Left forelimb (tissue), 1 donor: ENCODE measurements at regions not wholly inside any gene's neighbourhood (a gene's known extent, or its start where the extent isn't known, plus 50 kb on each side); places are given as distances from the start of the nearest gene placed in this dataset.
"Not testable (repeated sequence)": the region's sequence is repeated elsewhere in the genome, so short reads cannot be mapped to it uniquely, and the experiment has no call there.

Experiments used
- DNase-seq: peaks from one replicate; pipeline ENCODE4 v3.0.0-alpha.2; 2018; ENCODE audit warnings: low spot score

DNA sequence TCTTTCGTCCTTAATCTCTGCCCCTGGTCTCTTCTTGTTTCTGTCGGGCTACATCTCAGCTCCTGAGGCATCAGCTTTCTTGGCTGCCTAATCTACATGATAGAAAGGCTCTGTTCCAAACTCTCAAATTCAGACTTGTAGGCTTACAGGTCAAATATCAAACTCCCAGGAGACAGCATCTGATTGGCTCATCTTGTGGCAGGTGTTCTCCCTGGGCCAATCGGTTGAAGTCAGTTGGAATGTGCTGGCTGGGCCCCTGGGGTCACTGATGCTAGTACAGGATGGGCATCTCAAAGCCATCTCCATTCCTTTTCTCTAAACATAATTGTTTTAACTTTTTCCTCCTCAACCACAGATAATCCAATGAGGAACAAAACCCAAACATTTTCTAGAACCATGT is 198.7 kb downstream of the CNTN3 start:
- no peak for DNase-seq

DNA sequence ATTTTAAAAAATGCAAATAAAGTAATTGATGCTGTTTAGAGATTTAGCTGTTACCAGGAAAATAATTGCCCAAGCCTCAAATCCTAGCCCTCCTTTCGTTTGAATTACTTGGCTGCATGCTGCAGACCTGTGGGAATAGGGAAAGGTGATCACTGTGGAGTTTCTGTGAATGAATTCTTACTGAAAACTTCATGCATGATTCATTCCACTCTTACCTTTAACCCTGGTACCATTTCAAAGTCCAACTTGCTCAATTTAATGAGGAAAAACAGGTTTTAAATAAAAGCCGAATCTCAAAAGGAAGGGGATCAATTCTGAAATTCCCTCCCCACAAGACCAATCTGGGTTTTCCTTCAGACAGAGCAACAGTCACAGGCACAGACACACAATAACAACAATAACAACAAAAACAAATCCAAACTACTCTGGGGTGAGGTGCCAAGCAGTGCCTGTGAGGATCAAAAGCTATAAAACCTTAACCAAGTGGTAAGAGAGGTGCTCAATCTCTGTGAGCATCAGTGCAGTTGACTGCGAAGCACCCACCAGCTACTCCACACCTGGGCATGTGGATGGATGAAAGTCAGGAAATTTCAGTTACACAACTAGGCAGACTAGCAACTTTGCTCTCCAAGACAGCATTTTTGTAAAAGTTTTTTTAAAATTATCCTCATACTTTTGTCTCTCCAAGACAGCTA is 200.8 kb downstream of the CNTN3 start:
- DNase-seq = no peak

DNA sequence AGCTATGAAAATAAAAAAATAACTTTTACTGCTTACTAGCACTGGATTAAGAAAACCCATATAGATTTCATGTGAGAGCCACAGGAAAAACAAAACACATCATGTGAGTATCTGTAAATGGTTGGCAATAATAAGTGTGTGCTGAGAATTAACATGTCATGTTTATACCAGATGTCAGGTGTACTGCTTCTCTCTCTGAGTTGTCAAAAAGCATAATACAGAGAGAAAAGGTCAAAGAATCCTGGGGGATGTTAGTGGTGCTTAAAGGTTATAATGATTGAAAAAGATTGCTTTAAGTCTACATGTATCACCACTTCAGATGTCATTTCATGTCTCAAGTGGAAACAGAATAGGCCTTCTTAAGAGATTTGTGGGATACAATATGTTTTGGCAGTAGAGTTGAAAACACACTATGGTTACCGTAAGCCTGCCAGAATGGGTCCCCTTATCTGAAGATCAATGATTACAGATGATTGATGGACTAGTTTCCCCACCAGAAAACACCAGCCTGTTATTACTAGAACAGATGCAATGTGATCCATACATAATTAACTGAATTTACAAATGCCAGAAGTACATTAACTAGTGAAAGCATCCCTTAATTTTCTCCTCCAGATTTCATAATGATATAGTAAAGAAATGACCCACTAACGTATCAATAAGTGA is 204.1 kb downstream of the CNTN3 start:
- no peak for DNase-seq

DNA sequence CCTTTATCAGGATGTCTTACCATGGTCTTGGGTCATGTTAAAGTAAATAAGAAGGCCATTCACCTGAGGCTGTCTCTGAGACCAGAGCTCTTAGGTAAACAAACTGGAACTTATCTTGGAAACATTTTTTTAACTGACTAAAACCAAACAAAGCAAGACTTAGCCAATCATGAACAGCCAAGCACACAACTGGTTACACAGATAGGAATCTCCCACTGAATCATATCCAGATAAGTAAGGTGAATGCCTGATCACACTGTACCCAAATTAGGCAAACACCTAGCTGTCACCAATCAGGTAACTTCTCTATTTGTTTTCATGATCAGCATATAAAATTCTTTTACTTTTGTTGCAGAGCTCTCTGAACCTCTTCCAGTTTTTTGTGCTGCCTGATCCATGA is 205.4 kb downstream of the CNTN3 start:
- no peak for DNase-seq

DNA sequence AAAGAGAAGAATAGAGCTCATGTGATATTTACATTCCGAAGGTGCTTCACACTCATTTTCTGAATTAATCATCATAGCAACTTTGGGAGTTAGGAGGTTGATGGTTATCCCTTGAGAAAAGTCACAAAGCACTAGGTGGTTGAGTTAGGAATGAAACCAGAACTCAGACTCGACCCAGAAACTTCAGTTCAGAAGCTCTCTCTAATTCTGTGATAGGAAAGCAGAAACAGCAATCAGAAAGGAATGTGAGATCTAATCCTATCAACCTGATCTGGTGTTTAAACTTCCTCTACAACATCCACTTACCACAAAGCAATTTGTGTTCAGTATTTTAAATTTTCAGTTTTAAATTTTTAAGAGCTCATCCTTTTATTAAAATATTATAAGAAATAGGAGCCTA is 211.2 kb downstream of the CNTN3 start:
- DNase-seq = no peak

DNA sequence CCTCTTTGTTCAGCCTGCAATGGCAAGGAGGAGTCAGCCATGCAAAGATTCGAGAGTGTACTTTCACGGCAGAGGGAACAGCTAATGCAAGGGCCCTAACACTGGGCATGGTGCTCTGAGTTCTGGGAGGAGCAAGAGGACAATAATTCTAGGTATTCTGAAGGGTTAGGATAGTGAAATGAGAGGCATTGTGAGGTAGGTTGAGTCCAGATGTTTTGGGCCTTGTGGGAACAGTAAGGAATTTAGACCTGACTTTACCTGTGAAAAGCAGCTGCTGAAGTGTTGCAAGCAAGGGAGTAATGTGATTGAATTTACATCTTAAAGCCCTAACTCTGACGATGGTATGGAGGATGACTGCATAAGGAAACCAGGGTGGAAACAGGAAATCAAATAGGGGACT is 211.6 kb downstream of the CNTN3 start:
- no peak for DNase-seq

DNA sequence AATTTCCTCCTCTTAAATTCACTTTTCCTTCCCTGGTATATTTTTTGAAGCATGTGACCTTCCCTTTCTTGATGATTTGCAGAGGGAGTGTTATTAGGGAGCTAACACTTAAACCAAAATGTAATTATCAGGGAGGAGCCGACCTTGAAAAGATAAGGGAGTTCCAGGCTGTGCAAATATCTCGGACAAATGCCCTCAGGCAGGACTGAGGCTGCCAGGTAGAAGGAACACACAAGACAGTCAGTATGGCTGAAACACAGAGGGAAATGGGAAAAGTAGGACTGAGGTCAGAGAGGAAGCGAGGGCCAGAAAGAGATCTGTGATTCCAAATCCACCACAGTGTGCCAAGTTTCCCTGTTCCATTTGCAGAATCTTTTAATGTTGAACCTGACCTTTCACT is 221.0 kb downstream of the CNTN3 start:
- no peak for DNase-seq

DNA sequence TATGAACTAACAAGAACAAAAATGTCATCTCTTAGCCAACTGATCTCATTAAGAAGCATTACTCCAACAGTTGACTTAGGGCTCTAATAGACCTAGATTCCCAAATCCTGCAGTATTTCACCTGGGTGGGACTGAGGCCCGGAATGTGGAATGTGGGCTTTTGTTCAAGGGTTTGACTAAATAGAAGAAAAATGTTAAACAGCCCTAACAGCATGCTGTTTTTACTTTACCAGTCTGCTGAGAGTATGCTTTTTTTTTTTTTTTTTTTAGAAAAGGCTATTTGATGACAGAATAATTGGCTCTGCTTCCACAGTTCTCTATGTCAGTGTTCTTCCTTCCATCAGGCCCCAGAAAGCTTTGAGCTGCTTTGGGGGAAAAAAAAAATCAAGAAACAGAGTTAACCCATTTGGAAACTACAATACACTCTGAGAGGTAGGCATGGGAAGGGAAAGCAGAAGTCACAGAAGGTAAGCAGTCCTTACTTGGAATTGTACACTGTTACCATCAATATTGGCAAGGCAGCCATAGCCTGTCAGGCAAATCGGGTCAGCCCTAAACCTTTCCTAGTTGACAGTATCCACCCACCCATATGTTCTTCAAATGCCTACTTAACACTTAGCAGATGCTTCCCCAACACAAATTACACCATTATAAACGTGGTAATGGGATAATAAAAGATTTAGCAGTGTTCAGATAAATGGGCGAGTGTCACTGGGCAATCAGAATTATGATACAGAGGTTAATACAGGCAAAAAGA is 224.2 kb downstream of the CNTN3 start:
- DNase-seq = no peak

DNA sequence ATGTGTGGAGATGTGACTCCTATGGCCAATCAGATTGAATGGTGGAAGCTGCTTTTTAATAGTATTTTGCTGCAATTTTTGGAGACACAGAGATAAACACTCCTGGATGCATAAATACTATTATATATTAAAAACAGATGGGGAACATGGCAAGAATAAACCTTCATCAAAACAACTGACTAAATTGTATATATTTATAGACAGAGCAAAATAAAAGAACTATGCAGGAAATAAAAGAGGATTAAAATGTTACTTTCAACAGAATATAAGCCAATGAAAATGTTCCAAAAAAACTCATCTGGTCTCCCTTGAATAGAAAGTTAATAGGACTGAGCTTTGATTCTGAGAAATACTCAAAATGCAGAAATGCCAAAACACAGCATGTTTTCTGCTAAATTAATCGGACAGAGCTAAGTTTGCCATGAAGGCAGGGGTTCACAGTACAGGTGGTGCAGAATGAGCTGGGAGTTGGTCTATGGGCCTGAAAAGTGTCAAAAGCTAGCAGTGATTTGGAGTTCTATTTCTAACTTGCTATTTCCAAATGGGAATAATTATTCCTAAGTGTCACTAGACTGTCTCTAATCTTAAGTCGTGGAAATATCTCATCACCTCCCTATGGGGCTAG is 227.2 kb downstream of the CNTN3 start:
- DNase-seq = no peak

DNA sequence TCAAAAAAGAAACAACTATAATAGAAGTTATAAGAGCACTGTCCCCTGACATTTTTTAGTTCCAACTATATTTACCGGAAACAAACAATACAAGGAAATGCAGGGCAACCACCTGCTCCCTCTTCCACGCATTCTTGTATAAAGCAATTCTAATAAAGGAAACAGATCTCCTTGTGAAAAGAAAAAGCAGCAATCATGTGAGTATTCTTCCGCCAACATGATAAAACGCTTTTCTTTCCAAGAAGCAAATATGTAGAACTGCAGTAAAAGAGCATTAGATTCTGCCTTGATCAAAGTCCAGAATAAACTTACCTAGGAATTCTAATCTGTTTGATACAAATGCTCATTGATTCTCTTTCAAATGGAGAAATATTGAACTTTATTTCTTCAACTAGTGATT is 230.3 kb downstream of the CNTN3 start:
- no peak for DNase-seq

DNA sequence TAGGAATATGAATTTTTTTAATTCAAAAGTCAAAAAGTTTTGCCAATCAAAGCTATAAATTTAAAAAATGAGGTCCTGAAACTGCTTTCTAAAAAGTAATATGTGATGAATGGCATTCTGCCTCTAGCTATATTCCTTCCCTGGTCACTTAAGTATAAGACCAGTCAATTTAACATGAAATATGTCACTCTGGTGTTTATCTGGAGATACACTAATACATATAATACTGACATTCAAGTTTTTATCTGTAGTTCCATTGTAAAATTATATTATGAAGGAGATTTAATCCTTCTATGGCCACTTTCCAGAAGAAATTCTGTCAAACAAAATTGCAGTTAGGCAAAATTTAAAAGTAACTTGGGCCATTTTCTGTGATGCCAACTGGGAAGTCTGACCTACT is 236.8 kb downstream of the CNTN3 start:
- DNase-seq = no peak

DNA sequence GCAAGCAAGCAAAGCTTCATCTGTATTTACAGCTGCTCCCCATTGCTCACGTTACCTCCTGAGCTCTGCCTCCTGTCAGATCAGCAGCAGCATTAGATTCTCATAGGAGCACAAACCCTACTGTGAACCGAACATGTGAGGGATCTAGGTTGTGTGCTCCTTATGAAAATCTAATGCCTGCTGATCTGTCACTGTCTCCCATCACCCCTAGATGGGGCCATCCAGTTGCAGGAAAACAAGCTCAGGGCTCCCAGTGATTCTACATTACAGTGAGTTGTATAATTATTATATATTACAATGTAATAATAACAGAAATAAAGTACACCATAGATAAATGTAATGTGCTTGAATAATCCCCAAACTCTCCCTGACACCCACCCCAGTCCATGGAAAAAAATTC is 238.1 kb downstream of the CNTN3 start:
- not testable (repeated sequence) for DNase-seq

DNA sequence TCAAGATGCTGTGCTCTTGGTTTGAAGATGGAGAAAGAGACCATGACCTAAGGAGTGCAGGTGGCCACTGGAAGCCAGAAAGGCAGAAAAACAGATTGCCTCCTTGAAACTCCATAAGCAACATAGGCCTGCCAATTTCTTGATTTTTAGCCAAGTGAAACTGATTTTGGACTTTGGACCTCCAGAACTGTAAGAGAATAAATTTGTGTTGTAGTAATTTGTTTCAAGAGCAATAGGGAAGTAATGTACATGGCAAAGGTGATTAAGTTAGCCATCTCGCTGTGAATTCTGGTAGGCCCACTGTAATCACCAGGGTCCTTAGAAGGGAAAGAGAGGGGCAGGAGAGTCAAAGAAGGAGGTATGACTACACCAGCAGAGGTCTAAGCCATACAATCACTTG is 238.8 kb downstream of the CNTN3 start:
- no peak for DNase-seq

DNA sequence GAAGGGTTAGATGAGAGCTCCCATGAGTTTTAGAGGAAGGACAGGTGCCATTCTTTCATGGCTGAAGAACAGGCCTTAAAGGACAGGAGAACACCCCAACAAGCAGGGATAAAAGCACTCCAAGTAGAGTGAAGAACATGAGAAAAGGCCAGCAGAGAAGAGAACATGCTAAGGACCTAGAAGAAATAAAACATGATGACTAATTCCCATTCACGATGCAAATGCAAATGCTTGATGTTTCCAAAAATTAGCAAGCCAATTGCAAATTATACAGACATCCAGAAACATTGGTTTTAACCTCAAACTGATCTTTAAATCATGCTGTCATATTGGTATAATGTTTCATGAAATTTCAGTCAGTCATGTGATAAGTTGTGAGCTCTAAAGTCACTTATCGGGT is 241.7 kb downstream of the CNTN3 start:
- DNase-seq = no peak

DNA sequence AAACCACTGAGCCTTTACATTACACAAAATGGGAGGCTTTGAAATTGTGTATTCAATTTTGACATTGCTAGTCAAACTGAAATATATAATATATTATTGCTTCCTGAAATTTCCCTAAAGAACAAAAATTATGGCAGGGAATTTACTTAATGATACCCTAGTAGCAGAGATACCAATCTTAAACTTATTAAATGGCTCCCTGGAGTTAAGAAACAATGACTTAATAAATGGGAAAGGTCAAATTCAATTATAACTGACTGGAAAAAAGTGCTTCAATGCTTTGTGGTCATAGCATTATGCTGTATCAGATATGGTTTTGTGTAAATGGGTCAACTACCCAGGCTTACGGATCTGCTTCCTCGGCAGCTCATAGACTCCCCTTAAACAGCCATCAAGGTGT is 244.1 kb downstream of the CNTN3 start:
- DNase-seq = no peak

DNA sequence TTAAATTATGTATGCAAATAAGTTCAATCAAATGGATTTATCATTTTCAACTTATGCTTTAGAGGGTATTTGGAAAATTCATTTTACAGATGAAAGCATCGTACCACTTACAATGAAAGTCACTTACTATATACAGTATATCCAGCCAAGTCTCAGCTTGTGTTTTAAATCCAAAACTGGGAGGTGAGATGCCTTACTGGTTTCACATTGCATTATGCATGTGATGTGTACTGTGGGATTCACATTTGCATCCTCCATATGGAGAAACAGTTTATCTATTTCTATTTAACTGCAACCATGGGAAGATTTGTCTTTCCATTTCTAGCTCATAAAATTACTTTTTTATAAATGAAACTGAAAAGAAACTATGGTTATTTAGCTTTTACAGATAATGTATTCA is 248.1 kb downstream of the CNTN3 start:
- no peak for DNase-seq

DNA sequence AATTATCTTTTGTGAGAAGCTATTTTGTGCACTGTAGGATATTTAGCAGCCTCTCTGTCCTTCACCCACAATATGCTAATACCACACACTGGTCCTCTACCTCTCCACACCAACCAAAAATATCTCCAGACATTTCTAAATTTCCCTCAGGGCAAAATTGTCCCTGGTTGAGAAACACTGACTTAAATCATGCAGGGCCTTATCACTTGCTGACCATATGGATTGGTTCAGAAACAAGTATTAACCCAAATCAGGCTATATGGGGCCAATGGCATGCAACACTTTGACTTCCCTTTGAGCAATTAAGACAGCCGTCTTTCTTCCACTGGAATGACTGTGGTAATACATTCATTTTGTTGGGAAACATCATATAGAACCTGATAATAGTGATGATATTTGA is 251.1 kb downstream of the CNTN3 start:
- DNase-seq = no peak

DNA sequence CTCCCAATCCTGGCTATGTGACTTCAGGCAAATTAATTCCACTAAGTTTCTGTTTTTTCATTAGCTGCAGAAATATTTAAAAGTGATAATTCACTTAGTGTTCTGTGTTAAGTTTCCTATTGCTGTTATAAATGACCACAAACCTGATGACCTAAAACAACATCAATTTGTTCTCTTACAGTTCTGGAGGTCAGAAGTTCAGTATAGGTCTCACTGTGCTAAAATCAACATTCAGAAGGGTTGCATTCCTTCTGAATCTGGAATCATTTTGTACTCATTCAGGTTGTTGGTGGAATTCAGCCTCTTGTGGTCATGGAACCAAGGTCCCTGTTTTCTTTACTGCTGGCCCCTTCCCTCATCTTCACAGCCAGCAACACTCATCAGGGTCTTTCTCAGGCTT is 254.1 kb downstream of the CNTN3 start:
- DNase-seq = no peak

DNA sequence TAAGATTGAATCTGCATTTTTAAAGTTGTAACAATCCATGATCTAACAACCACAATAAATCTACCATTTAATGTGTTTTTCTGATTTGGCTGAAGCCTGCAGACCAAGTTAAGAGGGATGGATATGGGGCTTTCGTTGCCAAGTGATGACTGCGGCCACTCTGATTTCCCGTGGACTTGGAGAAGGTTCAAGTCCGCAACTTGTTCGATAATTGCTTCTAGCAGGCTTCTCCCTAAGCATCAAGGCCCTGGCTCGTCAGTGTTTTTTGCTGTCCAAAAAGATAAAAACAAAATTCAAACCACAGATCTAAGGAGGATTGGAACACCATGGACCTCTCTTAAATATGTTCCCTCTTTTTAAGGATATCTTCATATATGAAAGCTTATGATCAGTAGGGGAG is 256.6 kb downstream of the CNTN3 start:
- no peak for DNase-seq

DNA sequence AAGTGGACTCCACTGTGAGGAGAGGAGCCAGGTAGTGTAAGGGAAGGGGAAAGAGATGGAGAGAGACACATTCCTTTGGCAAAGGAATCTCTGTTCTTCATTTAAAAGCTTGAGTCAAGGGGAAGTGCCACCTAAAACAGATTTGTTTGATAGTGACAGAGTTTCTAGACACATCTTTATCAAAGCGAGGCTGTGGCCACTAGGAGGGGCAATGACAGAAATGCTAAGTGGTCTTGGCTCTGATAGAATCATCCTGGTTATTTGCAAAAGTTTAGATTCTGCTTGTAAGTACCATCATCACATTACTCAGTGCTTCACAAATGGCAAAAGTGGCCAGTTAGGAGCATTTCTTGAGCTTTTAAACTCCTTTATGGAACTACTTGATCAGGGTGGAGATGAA is 261.4 kb downstream of the CNTN3 start:
- no peak for DNase-seq

DNA sequence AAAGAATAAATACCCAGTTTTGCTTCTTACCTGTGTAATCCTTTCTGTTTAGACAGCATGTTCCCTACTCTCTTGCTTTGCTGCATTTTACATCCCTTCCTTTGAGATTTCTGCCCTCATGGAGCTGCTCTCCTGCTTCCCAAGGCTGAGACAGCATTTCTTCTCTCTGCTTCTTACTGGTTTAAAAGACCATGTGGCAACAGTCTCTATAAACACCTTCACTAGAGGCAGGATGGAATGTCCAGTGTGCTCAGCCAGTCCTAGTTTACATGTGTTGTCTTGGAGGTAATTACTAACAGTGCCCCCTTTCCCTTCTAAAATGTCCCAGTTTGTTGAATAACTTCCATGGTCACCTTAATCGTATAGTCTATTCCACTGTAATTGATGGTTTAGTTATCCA is 262.3 kb downstream of the CNTN3 start:
- no peak for DNase-seq

DNA sequence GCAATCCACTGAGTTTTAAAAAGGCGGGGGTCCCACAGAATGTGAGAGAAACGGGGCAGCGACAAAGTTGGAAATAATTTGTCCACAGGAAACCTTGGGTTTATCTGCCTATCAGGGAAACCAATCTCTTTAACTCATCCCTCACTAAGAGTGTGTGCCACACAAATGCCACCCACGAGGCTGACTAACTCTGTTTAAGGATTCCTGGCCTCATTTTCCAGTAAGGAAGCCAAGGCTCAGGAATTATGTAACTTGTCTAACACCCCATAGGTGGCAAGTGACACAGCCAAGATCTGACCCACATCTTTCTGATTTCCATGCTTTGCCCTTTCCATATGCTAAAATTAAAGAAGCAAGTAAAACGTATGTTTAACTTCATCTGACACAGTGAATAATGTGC is 263.2 kb downstream of the CNTN3 start:
- no peak for DNase-seq

DNA sequence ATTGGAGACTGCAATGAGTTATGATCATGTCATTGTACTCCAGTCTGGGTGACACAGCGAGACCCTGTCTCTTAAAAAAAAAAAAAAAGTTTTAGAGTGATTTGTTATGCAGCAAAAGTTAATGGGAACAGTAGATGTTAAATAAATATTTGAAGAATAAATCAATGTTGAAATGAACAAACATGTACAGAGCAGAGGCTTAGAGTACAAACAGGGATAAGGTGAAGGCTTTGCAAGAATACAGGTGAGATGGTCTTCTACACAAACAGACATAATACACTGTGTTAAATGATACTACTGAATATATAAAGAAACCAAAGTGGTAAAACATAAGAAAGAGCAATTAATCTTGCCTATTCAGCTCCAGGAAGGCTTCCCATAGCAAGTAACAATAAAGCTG is 265.4 kb downstream of the CNTN3 start:
- no peak for DNase-seq
